Natural killer cell (primary cell): ENCODE measurements at regions not wholly inside any gene's neighbourhood (a gene's known extent, or its start where the extent isn't known, plus 50 kb on each side); places are given as distances from the start of the nearest gene placed in this dataset.
A peak's percentile ranks its signal among the peaks of the same experiment; 100 is the strongest.

Experiments used
- ATAC-seq, 3 donors: fragments of 150-1000 bp in 2 of 3; fragments of 200-7000 bp in 1 of 3; cut with Tn5 transposase; 1 replicate in 1 of 3; 2 replicates in 2 of 3; pipeline ENCODE4 v1.10.0; 2021; ENCODE audit warnings: mild to moderate bottlenecking in 2 of 3, moderate library complexity in 2 of 3
- DNase-seq, 2 donors: peaks; one replicate each; pipeline versions ENCODE4 v3.0.0 to v3.0.0-alpha.2; 2013 to 2021; ENCODE audit warnings: mixed read lengths in 1 of 2
- H3K27ac ChIP-seq: one replicate; pipeline ENCODE4 v1.5.1; 2013; ENCODE audit warnings: mild to moderate bottlenecking, low read length
- H3K27me3 ChIP-seq: one replicate; pipeline ENCODE4 v1.6.1; 2013; ENCODE audit warnings: low read length; ENCODE audit not compliant: control insufficient read depth, insufficient read depth
- H3K36me3 ChIP-seq: one replicate; pipeline ENCODE4 v1.6.1; 2013; ENCODE audit warnings: low read length; ENCODE audit not compliant: control insufficient read depth, insufficient read depth
- H3K4me1 ChIP-seq: one replicate; pipeline ENCODE4 v1.6.1; 2013; ENCODE audit warnings: low read length; ENCODE audit not compliant: control insufficient read depth, insufficient read depth
- H3K4me3 ChIP-seq: one replicate; pipeline ENCODE4 v1.5.1; 2013; ENCODE audit warnings: low read length
- H3K9me3 ChIP-seq: one replicate; pipeline ENCODE4 v1.6.1; 2013; ENCODE audit warnings: low read length; ENCODE audit not compliant: control insufficient read depth, insufficient read depth
- H3K27ac Mint-ChIP-seq, 2 donors: one replicate each; pipeline ENCODE4 v1.8.0; 2022; ENCODE audit warnings: mild to moderate bottlenecking in 2 of 2, mixed read lengths in 2 of 2, moderate library complexity in 1 of 2
- H3K27me3 Mint-ChIP-seq, 2 donors: one replicate each; pipeline ENCODE4 v1.8.0; 2022; ENCODE audit warnings: low read depth in 2 of 2, mixed read lengths in 2 of 2
- H3K36me3 Mint-ChIP-seq: one replicate; pipeline ENCODE4 v1.8.0; 2022; ENCODE audit warnings: mixed read lengths
- H3K4me1 Mint-ChIP-seq, 2 donors: one replicate each; pipeline ENCODE4 v1.8.0; 2022; ENCODE audit warnings: mixed read lengths in 2 of 2
- H3K4me3 Mint-ChIP-seq: one replicate; pipeline ENCODE4 v1.8.0; 2022; ENCODE audit warnings: mild to moderate bottlenecking, moderate library complexity, mixed read lengths
- H3K9me3 Mint-ChIP-seq, 2 donors: one replicate each; pipeline ENCODE4 v1.8.0; 2022; ENCODE audit warnings: mixed read lengths in 2 of 2
- CTCF ChIP-seq: fragments of 200-600 bp; IDR thresholded peaks from one replicate; pipeline ENCODE4 v1.8.0; 2022; ENCODE audit warnings: antibody characterized with exemption
- WGBS: methylation state at CpG from one replicate; pipeline ENCODE4 v1.1.7; 2013; ENCODE audit warnings: missing lambda C conversion rate; ENCODE audit not compliant: insufficient coverage; 5-methylcytosine and 5-hydroxymethylcytosine counted together
- intact Hi-C: fragments of 100-400 bp; cut with micrococcal nuclease; formaldehyde crosslinking; loops from one replicate; pipeline ENCODE4 v1.14.2; 2022

DNA sequence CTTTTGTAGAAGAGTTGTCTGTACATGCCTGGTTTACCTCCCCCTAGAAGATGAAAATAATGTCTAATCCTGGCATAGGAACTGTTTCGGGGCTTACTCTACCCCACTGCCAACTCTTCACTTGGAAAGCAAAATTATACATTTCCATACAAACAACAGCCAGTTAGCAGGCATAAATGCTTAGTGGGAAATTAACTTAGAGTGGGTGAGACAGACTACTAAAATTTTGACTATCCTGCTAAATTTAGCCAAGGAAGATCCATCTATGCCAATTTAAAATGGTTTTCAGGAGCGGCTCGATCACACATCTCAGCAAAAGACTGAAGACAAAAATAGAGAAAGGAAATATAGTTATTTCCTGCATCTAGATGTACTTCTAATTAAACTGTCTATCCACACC lies 221.2 kb downstream of the TPBG start:
- WGBS, result 70% methylated on average over 2 of the region's 3 CpGs
- Histone ChIP-seq H3K4me1 (no peaks in the 10 kb centered on the region), H3K9me3 (no peaks in the 10 kb centered on the region), H3K4me3 (no peak overlapping the region), H3K27ac (no peak overlapping the region), H3K36me3 (no peaks in the 10 kb centered on the region), H3K27me3 (no peaks in the 10 kb centered on the region)
- no peaks in the 10 kb centered on the region for H3K36me3 Mint-ChIP-seq
- DNase-seq (no peak), ATAC-seq (no peak)
- H3K27me3 Mint-ChIP-seq, result no peaks in the 10 kb centered on the region
- no peaks in the 10 kb centered on the region for H3K4me1 Mint-ChIP-seq
- H3K27ac Mint-ChIP-seq, result no peak overlapping the region
- TF ChIP-seq CTCF, result no peak
- H3K9me3 Mint-ChIP-seq, result peaks cover 0 to 9% of the 10 kb centered on the region in 2 donors
- H3K4me3 Mint-ChIP-seq, result no peak overlapping the region
- intact Hi-C loops, result no loop called here

DNA sequence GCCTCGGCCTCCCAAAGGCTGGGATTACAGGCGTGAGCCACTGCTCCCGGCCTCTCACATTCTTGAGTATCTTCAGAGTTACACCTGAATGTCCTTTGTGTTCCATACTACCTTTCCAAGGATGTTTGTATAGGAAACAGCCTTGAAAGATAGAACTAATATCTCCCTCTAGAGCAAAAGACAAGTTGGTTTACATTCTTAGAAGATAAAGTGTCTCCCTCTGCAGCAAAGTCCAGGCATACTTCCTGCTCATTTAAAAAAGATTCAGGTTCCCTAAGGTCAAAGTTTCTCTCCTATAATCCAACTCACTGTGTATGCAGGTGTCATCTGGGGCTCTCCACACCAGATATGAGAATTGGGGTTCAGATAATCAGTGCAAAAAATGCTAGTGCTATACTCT lies 224.4 kb downstream of the TPBG start:
- no peaks in the 10 kb centered on the region for H3K36me3 ChIP-seq
- intact Hi-C loops, result no loop called here
- Mint-ChIP-seq H3K9me3 (peaks cover 0 to 9% of the 10 kb centered on the region in 2 donors), H3K4me1 (no peaks in the 10 kb centered on the region), H3K27me3 (no peaks in the 10 kb centered on the region), H3K4me3 (no peak overlapping the region), H3K27ac (no peak overlapping the region), H3K36me3 (no peaks in the 10 kb centered on the region)
- no peak overlapping the region for H3K4me3 ChIP-seq
- TF ChIP-seq CTCF, result no peak
- H3K27me3 ChIP-seq, result no peaks in the 10 kb centered on the region
- H3K9me3 ChIP-seq, result no peaks in the 10 kb centered on the region
- ATAC-seq, result no peak
- no peak overlapping the region for H3K27ac ChIP-seq
- WGBS, result 89% methylated on average over 3 of the region's 3 CpGs
- no peaks in the 10 kb centered on the region for H3K4me1 ChIP-seq
- DNase-seq, result no peak

GRCh38 chr6:82588859-82589412 lies 225.3 kb downstream of the TPBG start:
- no peak overlapping the region for H3K27ac Mint-ChIP-seq
- H3K27me3 ChIP-seq, result no peaks in the 10 kb centered on the region
- no peaks in the 10 kb centered on the region for H3K36me3 Mint-ChIP-seq
- no peaks in the 10 kb centered on the region for H3K4me1 Mint-ChIP-seq
- H3K9me3 Mint-ChIP-seq, result peaks cover 0 to 9% of the 10 kb centered on the region in 2 donors
- peak; percentile 34 for TF ChIP-seq CTCF
- DNase-seq (no peak), ATAC-seq (no peak)
- intact Hi-C loops, result no loop called here
- H3K27ac ChIP-seq, result no peak overlapping the region
- H3K9me3 ChIP-seq, result no peaks in the 10 kb centered on the region
- no peaks in the 10 kb centered on the region for H3K36me3 ChIP-seq
- H3K4me3 Mint-ChIP-seq, result no peak overlapping the region
- H3K4me1 ChIP-seq, result no peaks in the 10 kb centered on the region
- WGBS, result 73% methylated on average over 1 of the region's 1 CpG
- no peak overlapping the region for H3K4me3 ChIP-seq
- H3K27me3 Mint-ChIP-seq, result no peaks in the 10 kb centered on the region

GRCh38 chr6:82589509-82590206 lies 226.0 kb downstream of the TPBG start:
- H3K36me3 Mint-ChIP-seq, result no peaks in the 10 kb centered on the region
- H3K27me3 ChIP-seq, result no peaks in the 10 kb centered on the region
- no peak for TF ChIP-seq CTCF
- no peak for ATAC-seq
- no peak overlapping the region for H3K4me3 ChIP-seq
- DNase-seq, result peak in 1 of 2 donors; percentile 10
- H3K27ac Mint-ChIP-seq, result no peak overlapping the region
- 52% methylated on average over 5 of the region's 5 CpGs for WGBS
- intact Hi-C loops, result no loop called here
- no peaks in the 10 kb centered on the region for H3K9me3 ChIP-seq
- no peaks in the 10 kb centered on the region for H3K36me3 ChIP-seq
- peaks cover 0 to 9% of the 10 kb centered on the region in 2 donors for H3K9me3 Mint-ChIP-seq
- H3K4me1 ChIP-seq, result no peaks in the 10 kb centered on the region
- H3K27me3 Mint-ChIP-seq, result no peaks in the 10 kb centered on the region
- no peaks in the 10 kb centered on the region for H3K4me1 Mint-ChIP-seq
- no peak overlapping the region for H3K4me3 Mint-ChIP-seq
- no peak overlapping the region for H3K27ac ChIP-seq
